Endometrial microvascular endothelial cells (primary cell): ENCODE measurements at regions not wholly inside any gene's neighbourhood (a gene's known extent, or its start where the extent isn't known, plus 50 kb on each side); places are given as distances from the start of the nearest gene placed in this dataset.

Experiments
- in situ Hi-C: cut with HindIII; loops from 2 replicates; pipeline ENCODE4 v1.10.0; 2017; ENCODE audit warnings: low sequenced_read_pairs, low pct_unique_long_range_greater_than_20kb; ENCODE audit errors: inconsistent ontology term

- in situ Hi-C loops, result no loop called here
These were observed 1045.1 kb upstream of the POU3F3 start for GRCh38 chr2:103808814-103809213.

- in situ Hi-C loops, result no loop called here
These were observed 1044.5 kb upstream of the POU3F3 start for GRCh38 chr2:103809415-103809814.

DNA sequence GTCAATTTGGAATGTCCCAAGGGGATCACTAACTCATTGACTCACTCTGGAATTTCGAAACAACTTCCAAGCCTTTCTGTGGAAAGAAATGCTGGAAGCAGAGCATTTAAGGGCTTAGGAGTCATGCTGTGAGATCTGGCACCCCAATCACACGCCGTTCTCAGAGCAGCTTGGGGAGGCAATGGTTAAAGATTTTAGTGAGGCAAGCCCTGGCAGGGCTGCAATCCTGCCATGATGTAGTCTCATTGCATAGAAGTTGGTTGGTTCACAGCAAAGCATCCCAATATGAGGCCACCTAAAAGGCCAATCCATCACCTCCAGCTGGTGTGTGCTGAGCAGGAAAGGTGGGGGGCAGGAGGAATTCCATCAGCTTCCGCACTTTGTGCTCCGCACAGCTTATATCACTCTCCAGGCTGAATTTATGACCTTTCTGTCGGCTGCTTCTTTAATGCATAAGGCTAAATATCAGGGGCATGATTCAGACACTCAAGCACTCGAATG lies 1043.9 kb upstream of the POU3F3 start:
- in situ Hi-C loops, result no loop called here

DNA sequence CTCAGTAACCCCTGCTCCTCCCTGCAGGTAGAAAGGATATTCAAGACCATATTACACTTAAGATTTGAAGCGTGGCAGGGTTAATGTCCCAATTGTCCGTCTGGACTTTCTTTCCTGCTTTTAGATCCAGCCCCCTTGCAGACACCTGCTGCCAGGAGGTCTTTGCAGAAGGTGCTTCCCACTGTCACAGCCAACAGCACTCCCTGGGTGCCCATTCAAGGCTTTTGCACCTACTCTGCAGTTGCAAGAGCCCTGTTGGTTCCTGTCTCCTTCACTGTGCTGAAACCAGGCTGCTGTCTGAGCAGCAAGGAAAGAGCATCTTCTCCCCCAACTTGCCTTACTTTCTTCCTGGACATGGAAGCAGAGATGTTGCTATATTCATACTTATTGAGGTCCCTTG lies 1043.0 kb upstream of the POU3F3 start:
- in situ Hi-C loops, result no loop called here

- in situ Hi-C loops, result no loop called here
These were observed 1039.9 kb upstream of the POU3F3 start for GRCh38 chr2:103814016-103814415.

GRCh38 chr2:103815731-103816130 lies 1038.2 kb upstream of the POU3F3 start:
- in situ Hi-C loops, result no loop called here

- in situ Hi-C loops, result no loop called here
These were observed 1036.2 kb upstream of the POU3F3 start for GRCh38 chr2:103817746-103818145.

- in situ Hi-C loops, result no loop called here
These were observed 1035.7 kb upstream of the POU3F3 start for GRCh38 chr2:103818176-103818575.

DNA sequence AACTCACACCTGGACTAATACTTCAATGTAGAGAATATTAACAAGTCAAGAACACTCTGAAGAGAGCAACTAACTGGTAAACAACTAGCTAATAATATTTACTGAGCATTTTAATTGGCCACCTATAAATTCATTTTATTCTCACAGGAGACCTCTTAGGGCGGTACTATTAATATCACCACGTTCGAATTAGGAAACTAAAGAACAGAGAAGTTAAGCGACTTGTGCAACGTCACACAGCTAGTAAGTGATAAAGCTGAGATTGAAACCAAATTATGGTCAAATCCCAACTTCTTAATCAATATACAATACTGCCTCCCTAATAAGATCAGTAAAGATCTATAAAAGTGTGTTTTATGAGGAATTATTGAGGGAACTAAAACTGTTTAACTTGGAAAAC lies 1034.3 kb upstream of the POU3F3 start:
- in situ Hi-C loops, result no loop called here

DNA sequence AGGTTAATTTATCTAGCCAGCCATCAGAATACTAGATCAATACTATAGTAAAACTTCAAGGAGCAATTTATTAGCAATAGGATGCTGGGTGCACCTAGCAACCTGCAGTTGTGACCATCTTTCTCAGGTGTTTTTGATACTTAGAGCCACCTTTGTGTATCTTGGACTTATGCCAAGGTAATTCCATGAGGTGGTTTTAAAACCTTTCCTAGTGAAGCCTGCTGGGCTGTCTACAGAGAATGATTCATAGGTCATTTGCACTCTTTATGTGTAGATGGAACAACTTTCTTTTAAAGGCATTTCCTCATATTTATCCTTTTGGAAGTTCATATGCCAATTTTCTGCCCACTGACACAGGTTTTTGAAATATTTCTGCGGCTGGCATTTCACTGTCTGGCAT lies 1030.1 kb upstream of the POU3F3 start:
- in situ Hi-C loops, result no loop called here

DNA sequence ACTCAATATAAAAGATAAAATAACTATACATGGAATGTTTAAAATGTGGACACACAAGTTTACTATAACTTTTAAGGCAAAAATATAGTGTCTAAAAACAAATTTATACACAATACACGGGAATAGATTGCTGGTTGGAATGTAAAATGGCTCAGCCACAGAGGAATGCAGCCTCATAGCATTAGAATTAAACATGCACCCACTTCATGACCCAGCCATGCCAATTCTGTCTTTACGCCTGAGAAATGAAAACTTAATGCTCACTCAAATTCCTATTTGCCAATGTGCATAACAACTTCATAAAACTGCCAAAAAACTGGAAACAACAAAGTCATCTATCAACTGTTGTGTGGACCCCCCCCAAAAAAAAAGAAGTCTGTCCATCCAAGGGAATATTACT lies 1006.6 kb upstream of the POU3F3 start:
- in situ Hi-C loops, result no loop called here

DNA sequence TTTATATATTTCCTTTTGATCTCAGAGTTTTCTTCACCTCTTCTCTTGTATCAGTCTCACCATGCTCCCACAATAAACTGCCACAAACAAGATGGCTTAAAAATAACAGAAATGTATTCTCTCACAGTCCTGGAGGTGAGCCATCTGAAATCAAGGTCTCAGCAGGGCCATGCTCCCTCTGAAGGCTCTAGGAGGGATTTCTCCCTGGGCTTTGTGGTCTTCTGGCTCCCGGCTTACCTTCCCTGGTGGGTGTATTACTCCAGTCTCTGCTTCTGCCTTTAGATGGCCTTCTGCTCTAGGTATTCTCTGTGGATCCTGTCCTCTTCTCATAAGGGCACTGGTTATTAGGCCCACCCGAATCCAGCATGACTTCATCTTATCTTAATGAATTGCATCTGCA lies 994.7 kb upstream of the POU3F3 start:
- in situ Hi-C loops, result no loop called here

- in situ Hi-C loops, result no loop called here
These were observed 993.9 kb upstream of the POU3F3 start for GRCh38 chr2:103860016-103860415.

DNA sequence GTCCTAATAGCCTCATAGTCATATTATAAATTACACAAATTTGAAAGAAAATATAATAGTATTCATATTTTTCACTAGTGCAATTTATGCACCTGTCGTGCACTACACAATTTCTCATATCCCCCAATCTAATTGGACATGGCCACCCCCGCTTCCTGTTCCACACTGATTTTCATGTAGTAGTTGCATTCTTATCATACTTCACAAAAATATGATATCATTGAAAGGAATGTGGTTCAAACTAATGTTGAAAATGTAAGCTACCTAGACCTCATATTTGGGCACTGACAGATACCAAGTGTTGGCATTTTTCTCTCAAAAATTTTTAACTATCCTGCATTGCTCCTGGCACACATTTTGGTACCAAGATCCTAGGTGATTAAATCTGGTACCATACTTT lies 985.5 kb upstream of the POU3F3 start:
- in situ Hi-C loops, result no loop called here

GRCh38 chr2:103873716-103874351 lies 980.1 kb upstream of the POU3F3 start:
- in situ Hi-C loops, result no loop called here

GRCh38 chr2:103875131-103875530 lies 978.8 kb upstream of the POU3F3 start:
- in situ Hi-C loops, result no loop called here

GRCh38 chr2:103875531-103875930 lies 978.4 kb upstream of the POU3F3 start:
- in situ Hi-C loops, result no loop called here

DNA sequence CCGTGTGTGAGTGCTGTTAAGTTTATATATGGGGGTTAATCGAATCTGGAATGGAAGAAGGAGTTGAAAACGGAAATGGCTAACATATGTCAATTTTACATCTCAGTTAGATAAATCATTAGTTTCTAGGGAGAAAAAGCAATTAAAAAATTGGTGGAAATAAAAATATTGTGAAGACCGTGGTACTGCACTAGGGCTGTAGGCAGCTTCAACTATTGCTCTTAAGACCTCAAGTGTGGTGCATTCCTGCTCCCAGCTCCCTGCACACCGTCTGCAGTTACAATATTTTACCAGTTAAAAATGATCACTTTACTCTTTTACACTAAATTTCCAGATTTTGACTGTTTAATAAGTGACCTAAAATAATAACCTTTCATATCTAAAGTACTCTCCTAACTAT lies 977.3 kb upstream of the POU3F3 start:
- in situ Hi-C loops, result no loop called here

GRCh38 chr2:103879101-103879500 lies 974.8 kb upstream of the POU3F3 start:
- in situ Hi-C loops, result no loop called here

DNA sequence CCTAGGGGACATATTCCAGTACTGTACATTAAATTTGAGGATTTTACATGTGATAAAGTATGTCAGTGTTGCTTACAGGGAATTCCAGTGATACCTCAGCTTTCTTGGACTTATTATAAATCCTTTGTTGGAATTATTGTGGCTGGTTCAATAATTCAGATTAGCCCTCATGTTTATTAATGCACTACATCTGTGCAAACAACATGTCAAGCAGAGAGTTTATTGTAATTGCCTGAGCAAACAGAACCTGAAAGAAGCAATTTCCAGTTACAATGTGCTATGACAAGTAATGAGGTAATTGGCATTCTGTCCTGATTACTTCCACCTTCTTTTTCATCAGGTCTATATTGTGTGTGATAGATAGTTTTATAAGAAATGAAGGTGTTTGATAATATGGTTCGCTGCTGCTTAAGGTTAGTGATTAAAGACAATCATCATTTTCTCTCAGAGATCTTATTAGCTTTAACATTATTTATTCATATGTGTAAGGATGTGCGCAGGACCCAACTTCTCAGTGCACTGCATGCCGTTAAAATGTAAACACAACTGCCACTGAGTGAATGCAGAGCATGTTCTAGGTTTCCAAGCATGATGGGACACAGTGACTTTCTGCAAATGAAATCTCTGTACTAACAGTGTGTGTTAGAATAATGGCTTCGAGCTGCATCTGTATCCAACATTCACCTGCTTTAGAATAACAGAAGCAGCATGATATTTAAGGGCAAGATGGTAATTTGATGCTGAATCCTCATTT lies 973.7 kb upstream of the POU3F3 start:
- in situ Hi-C loops, result no loop called here

DNA sequence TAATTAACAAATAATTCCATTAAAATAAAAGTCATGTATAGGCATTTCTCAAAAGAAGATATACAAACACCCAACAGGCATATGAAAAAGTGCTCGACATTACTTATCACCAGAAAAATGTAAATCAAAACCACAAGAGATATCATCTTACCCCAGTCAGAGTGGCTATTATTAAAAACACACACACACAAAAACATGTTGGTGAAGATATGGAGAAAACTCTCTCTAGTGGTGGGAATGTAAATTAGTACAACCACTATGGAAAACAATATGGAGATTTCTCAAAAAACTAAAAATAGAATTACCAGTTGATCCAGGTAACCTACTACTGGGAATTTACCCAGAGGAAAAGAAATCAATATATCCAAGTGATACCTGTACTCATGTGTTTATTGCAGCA lies 966.3 kb upstream of the POU3F3 start:
- in situ Hi-C loops, result no loop called here
